Esophagus squamous epithelium (tissue), 5 donors: ENCODE measurements at regions not wholly inside any gene's neighbourhood (a gene's known extent, or its start where the extent isn't known, plus 50 kb on each side); places are given as distances from the start of the nearest gene placed in this dataset.

Source experiments
- DNase-seq: peaks from one replicate; lab custom pipeline; 2025; lab: John Stamatoyannopoulos, UW
- H3K27ac ChIP-seq, 4 donors: fragments of 200-600 bp; sonication (generic); one replicate each; pipeline ENCODE4 v1.5.1; 2016 to 2019; ENCODE audit warnings: mild to moderate bottlenecking in 1 of 4
- H3K27me3 ChIP-seq, 4 donors: fragments of 200-600 bp; sonication (generic); 1 replicate in 3 of 4; 2 replicates in 1 of 4; pipeline versions ENCODE4 v1.5.1 to v1.6.0; 2017 to 2021; ENCODE audit warnings: antibody characterized with exemption in 1 of 4
- H3K36me3 ChIP-seq, 3 donors: fragments of 200-600 bp; sonication (generic); one replicate each; pipeline ENCODE4 v1.5.1; 2016 to 2019
- H3K4me1 ChIP-seq, 3 donors: fragments of 200-600 bp; sonication (generic); one replicate each; pipeline ENCODE4 v1.5.1; 2017 to 2019
- H3K4me3 ChIP-seq, 4 donors: fragments of 200-600 bp; sonication (generic); 1 replicate in 3 of 4; 2 replicates in 1 of 4; pipeline ENCODE4 v1.5.1; 2016 to 2019; ENCODE audit warnings: mild to moderate bottlenecking in 2 of 4, moderate library complexity in 1 of 4
- H3K9me3 ChIP-seq, 3 donors: fragments of 200-600 bp; sonication (generic); one replicate each; pipeline ENCODE4 v1.5.1; 2016 to 2019
- CTCF ChIP-seq, 6 experiments: fragments of 450-650 bp in 4 of 6; fragments of 200-600 bp in 2 of 6; sonication (generic) in 2 of 6; IDR thresholded peaks; one replicate each; pipeline ENCODE4 v1.5.1; 2016 to 2019; ENCODE audit warnings: antibody characterized with exemption in 6 of 6, mild to moderate bottlenecking in 4 of 6, moderate library complexity in 4 of 6
- POLR2A ChIP-seq, 4 donors: fragments of 450-650 bp; IDR thresholded peaks; one replicate each; pipeline ENCODE4 v1.6.1; 2017; ENCODE audit warnings: antibody characterized with exemption in 4 of 4, mild to moderate bottlenecking in 4 of 4, moderate library complexity in 3 of 4
- WGBS, 2 donors: methylation state at CpG; one replicate each; pipeline ENCODE4 v1.1.5; 2018; 5-methylcytosine and 5-hydroxymethylcytosine counted together
- intact Hi-C: fragments of 100-400 bp; cut with DNase I; formaldehyde crosslinking; loops from one replicate; pipeline ENCODE4 v1.15.0; 2022
- donor health status: DM: yes; HTN: yes; CAD: no.

- Histone ChIP-seq H3K27me3 (peaks cover 0 to 30% (median 0%) of the 10 kb centered on the region in 4 donors), H3K9me3 (no peaks in the 10 kb centered on the region), H3K4me3 (no peak overlapping the region), H3K36me3 (no peaks in the 10 kb centered on the region), H3K27ac (no peak overlapping the region), H3K4me1 (no peaks in the 10 kb centered on the region)
- 39 to 52% methylated on average over 3 of the region's 3 CpGs for WGBS, 2 donors
- no peak for DNase-seq
- intact Hi-C loops, result no loop called here
- TF ChIP-seq CTCF (IDR thresholded peaks at IDR 0.05), result no peak
- no peak for TF ChIP-seq POLR2A (IDR thresholded peaks at IDR 0.05)
Measured at GRCh38 chr15:92268900-92269299, 124.8 kb upstream of the ST8SIA2 start.

GRCh38 chr15:92271179-92271578 is 122.5 kb upstream of the ST8SIA2 start:
- TF ChIP-seq CTCF (IDR thresholded peaks at IDR 0.05), result no peak
- Histone ChIP-seq H3K9me3 (no peaks in the 10 kb centered on the region), H3K27ac (no peak overlapping the region), H3K4me3 (no peak overlapping the region), H3K27me3 (peaks cover 0 to 22% (median 0%) of the 10 kb centered on the region in 4 donors), H3K4me1 (no peaks in the 10 kb centered on the region), H3K36me3 (no peaks in the 10 kb centered on the region)
- intact Hi-C loops, result no loop called here
- DNase-seq, result no peak
- WGBS, 2 donors, result 23 to 40% methylated on average over 1 of the region's 1 CpG

- Histone ChIP-seq H3K27ac (no peak overlapping the region), H3K36me3 (no peaks in the 10 kb centered on the region), H3K4me3 (no peak overlapping the region), H3K27me3 (peaks cover 0 to 13% (median 0%) of the 10 kb centered on the region in 4 donors), H3K4me1 (no peaks in the 10 kb centered on the region), H3K9me3 (no peaks in the 10 kb centered on the region)
- no peak for TF ChIP-seq POLR2A (IDR thresholded peaks at IDR 0.05)
- TF ChIP-seq CTCF (IDR thresholded peaks at IDR 0.05), result no peak
- 97 to 100% methylated on average over 1 of the region's 1 CpG for WGBS, 2 donors
- DNase-seq, result no peak
- intact Hi-C loops, result no loop called here
Measured at GRCh38 chr15:92272106-92272505, 121.6 kb upstream of the ST8SIA2 start.

- Histone ChIP-seq H3K36me3 (no peaks in the 10 kb centered on the region), H3K27me3 (peaks cover 0 to 7% (median 0%) of the 10 kb centered on the region in 4 donors), H3K4me3 (no peak overlapping the region), H3K27ac (no peak overlapping the region), H3K9me3 (no peaks in the 10 kb centered on the region), H3K4me1 (no peaks in the 10 kb centered on the region)
- no peak for DNase-seq
- WGBS, 2 donors, result 86 to 100% methylated on average over 1 to 3 of the region's 3 CpGs
- intact Hi-C loops, result no loop called here
- TF ChIP-seq POLR2A (IDR thresholded peaks at IDR 0.05) (no peak), CTCF (IDR thresholded peaks at IDR 0.05) (no peak)
Measured at GRCh38 chr15:92273286-92273685, 120.4 kb upstream of the ST8SIA2 start.

- TF ChIP-seq POLR2A (IDR thresholded peaks at IDR 0.05) (no peak), CTCF (IDR thresholded peaks at IDR 0.05) (no peak)
- Histone ChIP-seq H3K27ac (no peak overlapping the region), H3K36me3 (no peaks in the 10 kb centered on the region), H3K27me3 (peaks cover 0 to 7% (median 0%) of the 10 kb centered on the region in 4 donors), H3K4me1 (no peaks in the 10 kb centered on the region), H3K9me3 (no peaks in the 10 kb centered on the region), H3K4me3 (no peak overlapping the region)
- no peak for DNase-seq
- intact Hi-C loops, result no loop called here
- 36 to 49% methylated on average over 6 of the region's 6 CpGs for WGBS, 2 donors
Measured at GRCh38 chr15:92273723-92274122, 120.0 kb upstream of the ST8SIA2 start.
